ENCODE measurements at regions not wholly inside any gene's neighbourhood (a gene's known extent, or its start where the extent isn't known, plus 50 kb on each side); places are given as distances from the start of the nearest gene placed in this dataset.

GRCh38 chr6:15730442-15730841 is 67.6 kb upstream of the DTNBP1 start:
- no peak for DNase-seq (ENCODE audit: low read depth)

GRCh38 chr6:15722731-15723130 is 59.9 kb upstream of the DTNBP1 start:
- no peak for DNase-seq (ENCODE audit: low read depth)

GRCh38 chr6:15716889-15717288 is 54.1 kb upstream of the DTNBP1 start:
- no peak for DNase-seq (ENCODE audit: low read depth)

- DNase-seq (ENCODE audit: low read depth): no peak
Observed at GRCh38 chr6:15715851-15716250, 53.0 kb upstream of the DTNBP1 start.

GRCh38 chr6:15715060-15715459 is 52.2 kb upstream of the DTNBP1 start:
- DNase-seq (ENCODE audit: low read depth): no peak

- no peak for DNase-seq (ENCODE audit: low read depth)
Observed at GRCh38 chr6:15714658-15715057, 51.8 kb upstream of the DTNBP1 start.

GRCh38 chr6:15713325-15713724 is 50.5 kb upstream of the DTNBP1 start:
- DNase-seq (ENCODE audit: low read depth): no peak

GRCh38 chr6:15712797-15713196 is 50.0 kb upstream of the DTNBP1 start:
- DNase-seq (ENCODE audit: low read depth): no peak

All from activated gamma-delta T cell treated with anti-CD3 and anti-CD28 coated beads, Interleukin-2, amount 50 U/mL, for 16 hours (primary cell).